ENCODE measurements at regions not wholly inside any gene's neighbourhood (a gene's known extent, or its start where the extent isn't known, plus 50 kb on each side); places are given as distances from the start of the nearest gene placed in this dataset.

GRCh38 chr1:4327142-4327541 is 327.3 kb upstream of the AJAP1 start:
- DNase-seq: no peak

- no peak for DNase-seq
These were observed 325.9 kb upstream of the AJAP1 start for GRCh38 chr1:4328402-4329071.

DNA sequence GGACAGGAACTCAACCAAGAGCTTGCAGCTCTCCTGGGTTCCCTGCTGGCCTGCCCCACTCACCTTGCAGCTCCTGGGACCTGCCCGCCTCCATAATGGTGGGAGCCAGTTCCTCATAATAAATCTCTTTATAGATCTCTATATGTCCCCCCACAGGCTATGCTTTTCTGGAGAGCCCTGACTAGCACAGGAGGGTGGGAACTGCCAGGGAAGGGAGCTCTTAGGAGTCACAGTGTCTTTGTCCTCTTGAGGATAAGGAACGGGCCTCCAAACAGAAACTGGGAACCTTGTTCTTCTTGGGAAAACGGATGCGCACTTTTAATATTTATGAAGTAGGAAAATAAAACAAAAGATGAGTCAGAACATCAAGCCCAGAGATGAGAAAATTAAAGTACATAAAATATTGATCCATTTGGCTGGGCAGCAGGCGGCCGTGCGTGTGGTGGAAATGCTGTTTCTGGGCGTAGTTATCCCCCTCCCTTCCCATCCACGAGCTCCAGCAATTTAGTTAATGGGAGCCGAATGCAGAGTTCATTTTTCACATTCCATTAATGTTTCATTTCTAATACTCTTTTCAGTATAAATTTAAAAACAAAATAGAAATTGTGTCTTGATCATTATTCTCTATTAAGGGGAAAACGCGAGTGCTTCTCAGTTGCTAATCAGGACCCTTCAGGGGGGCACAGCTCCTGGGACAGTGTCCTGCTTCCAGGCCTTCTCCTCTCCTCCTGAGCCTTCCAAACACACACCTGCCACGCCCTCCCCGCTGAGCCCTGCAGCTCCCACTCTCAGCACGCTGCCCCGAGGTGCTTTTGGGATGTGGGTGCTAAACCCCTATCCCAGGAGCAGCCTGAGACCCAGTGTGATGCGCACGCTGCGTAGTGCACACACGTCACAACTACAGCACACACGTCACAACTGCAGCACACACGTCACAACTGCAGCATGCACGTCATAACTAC is 323.3 kb upstream of the AJAP1 start:
- no peak for DNase-seq

- no peak for DNase-seq
These were observed 322.6 kb upstream of the AJAP1 start for GRCh38 chr1:4331767-4332163.

GRCh38 chr1:4336507-4336906 is 317.9 kb upstream of the AJAP1 start:
- DNase-seq: no peak

GRCh38 chr1:4341421-4341820 is 313.0 kb upstream of the AJAP1 start:
- DNase-seq: no peak

DNA sequence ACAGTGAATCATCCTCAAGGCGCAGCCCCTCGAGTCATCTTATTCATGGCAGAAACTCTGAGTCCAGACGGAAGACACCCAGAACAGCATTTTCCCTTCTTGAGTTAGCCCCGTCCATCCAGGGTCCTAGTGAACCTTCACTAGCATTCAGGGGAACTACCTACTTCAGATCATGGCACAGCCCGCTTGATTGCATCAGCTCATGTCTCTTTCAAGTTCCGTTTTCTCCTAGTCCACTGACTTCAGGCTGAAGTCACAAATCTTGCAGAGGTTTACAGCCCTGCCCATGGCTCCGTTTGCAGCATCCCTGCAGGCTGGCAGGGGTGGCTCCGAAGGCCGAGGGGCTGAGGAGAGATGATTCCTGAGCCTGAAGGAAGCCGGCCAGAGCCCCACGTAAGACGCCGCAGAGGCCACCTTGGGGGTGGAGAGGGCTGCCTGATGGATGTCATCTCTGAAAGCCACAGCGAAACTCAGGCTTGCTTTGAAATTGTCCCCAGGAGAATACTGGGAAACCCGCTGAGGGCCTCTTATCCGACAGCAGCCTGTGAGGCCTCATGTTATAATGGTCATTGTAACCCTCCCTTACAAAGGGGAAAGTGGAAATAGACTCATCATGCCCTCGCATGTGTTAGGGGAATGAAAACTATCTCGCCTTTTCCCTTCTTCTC is 310.2 kb upstream of the AJAP1 start:
- no peak for DNase-seq

DNA sequence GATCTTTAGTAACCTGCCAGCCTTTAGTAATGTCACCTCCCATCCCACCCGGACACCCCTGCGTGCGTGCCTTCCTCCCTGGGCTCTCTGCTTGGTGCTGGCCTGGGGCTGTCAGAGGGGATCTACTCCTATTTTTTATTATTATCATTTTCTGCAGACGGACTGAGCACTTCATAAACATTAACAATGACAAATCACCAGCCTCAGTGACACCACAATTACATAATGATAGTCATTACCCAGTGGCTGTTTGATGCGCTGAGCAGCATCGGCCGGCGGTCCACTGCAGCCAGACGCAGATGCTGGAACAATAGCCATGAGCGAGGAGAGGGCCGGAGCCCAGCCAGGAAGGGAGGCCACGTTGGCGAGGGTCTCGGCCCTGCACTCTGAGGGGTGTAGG is 309.3 kb upstream of the AJAP1 start:
- no peak for DNase-seq

GRCh38 chr1:4346131-4346530 is 308.3 kb upstream of the AJAP1 start:
- DNase-seq: no peak

DNA sequence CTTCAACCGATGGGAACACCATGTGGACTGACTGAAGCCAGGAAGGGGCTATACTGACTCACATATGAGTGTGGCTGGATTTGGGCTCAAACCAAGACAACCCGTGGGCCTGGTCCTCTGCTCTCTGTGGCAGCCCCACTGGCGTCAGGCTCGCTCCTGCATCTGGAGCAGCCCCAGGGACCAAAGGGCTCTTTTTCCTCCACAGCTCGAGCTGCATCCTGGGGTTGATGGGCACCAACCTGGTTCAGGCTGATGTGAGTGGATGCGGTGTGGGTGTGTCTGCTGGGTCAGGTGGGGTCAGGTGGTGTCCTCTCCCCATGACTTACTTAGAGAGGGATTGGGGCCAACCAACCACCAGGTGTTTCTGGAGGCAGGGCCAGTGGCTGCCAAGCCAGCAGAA is 303.0 kb upstream of the AJAP1 start:
- DNase-seq: no peak

GRCh38 chr1:4353090-4353856 is 301.1 kb upstream of the AJAP1 start:
- no peak for DNase-seq

- no peak for DNase-seq
These were observed 298.6 kb upstream of the AJAP1 start for GRCh38 chr1:4355839-4356238.

GRCh38 chr1:4362314-4363044 is 291.9 kb upstream of the AJAP1 start:
- no peak for DNase-seq

DNA sequence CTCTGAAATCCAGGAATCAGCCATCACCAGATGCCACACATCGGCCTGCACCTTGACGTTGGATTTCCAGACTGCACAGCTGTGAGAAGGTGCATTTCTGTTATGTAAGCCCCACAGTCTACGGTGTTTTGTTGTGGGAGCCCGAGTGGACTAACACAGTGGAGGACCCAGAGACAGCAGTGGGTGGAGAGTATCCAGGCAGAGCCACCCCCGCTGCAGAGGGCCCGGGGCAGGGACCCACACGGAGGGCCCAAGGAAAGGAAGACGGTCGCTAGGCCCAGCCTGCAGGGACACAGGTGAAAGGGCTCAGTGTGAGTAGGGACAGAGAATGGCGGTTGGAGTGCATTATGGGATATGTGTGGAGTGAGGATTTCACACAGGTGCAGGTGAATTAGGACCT is 288.3 kb upstream of the AJAP1 start:
- DNase-seq: no peak

DNA sequence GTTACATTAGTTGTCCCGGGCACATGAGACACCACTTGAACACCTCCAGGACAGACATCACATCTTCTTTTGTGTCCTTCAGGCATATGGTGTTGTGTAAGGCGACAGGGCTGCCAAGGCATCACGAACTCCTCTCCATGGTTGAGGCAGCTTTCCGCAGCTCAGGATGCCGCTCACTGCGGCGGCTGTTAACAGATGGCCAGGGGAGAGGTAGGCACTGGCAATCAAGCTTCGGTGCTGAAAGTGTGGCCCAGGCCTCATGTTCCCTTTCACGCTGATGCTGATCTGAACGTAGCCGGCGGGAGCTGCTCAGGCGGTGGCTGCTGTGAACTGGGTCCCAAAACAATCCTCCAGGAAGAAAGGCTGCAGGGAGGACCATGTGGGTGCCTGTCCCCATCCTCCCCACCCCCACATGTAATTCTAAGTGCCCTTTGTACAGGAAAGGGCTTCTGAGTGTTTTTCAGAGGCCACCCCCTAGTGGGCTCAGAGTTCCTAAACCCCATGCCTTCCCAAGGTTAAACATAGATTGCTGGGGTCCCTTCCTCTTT is 287.1 kb upstream of the AJAP1 start:
- no peak for DNase-seq

DNA sequence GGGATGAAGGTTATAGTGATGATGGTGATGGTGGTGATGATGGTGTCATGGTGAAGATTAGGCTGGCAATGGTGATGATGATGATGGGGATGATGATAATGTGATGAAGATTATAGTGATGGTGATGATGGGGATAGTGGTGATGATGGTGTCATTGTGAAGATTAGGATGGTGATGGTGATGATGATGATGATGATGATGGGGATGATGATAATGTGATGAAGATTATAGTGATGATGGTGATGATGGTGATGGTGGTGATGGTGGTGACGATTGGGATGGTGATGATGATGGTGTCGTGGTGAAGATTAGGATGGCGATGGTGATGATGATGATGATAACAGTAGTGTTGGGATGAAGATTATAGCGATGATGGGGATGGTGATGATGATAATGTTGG is 285.1 kb upstream of the AJAP1 start:
- DNase-seq: no peak

DNA sequence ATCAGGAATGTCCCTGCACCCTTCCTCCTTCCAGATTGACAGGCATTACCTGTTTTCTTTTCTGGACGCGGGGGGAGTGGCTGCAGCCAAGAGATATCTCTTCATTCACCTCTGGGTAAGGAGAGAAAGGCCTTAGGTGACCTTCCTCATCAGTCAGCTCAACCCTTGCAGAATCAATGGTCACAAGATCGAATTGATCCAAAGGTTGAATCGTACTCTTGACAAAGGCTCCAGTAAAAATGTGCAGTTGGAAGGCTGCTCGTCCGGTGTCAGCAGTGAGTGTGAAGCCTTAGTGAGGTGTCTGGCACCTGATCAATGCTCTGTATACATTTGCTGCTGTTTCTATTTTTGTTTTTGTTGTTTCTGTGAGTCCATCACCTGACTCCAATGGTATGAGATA is 282.6 kb upstream of the AJAP1 start:
- no peak for DNase-seq

GRCh38 chr1:4375812-4376211 is 278.6 kb upstream of the AJAP1 start:
- peak; percentile 55 for DNase-seq

- peak; percentile 29 for DNase-seq
These were observed 274.8 kb upstream of the AJAP1 start for GRCh38 chr1:4379451-4380175.

- DNase-seq: peak; percentile 82
These were observed 273.7 kb upstream of the AJAP1 start for GRCh38 chr1:4380564-4381168.
